ENCODE measurements at regions not wholly inside any gene's neighbourhood (a gene's known extent, or its start where the extent isn't known, plus 50 kb on each side); places are given as distances from the start of the nearest gene placed in this dataset.
"Not testable (repeated sequence)": the region's sequence is repeated elsewhere in the genome, so short reads cannot be mapped to it uniquely, and the experiment has no call there.

DNA sequence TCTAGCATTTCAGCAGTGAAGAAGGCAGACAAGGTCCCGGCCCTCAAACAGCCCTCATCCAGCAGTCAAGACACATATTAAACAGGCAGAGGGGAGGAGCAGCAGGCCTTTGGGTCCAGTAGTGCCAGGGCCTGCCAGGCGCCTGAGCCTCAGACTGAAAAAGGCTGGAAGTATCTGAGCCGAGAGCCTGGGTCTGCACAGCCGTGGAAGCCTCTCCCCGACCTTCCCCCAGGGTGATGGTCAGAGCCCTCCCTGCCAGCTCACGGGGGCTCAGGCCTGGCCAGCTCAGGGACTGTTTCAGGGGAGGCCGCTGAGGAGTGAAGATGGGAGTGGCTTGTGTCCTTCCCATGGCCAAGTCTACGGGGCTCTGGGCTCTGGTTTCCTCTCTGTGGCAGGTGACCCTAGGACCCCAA is 565.2 kb downstream of the PTPRU start:
- DNase-seq = no peak

DNA sequence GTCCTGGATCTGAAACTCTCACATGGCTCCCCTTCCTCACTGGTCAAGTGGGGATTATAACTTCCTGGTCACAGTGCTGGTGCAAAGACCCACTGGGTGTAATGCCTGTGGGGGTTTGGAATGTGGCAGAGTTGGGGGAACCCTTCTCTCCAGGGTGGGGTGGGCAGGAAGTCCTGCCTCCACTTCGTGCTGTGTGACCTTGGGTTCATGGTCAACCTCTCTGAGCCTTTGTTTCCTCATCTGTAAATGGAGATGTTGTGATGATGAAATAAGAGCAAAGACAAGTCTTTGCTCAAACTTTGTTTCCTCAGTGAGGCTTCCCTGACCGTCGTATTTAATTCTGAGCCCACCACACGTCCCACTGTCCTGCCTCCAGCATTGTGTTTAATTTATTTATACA is 564.7 kb downstream of the PTPRU start:
- DNase-seq = no peak

DNA sequence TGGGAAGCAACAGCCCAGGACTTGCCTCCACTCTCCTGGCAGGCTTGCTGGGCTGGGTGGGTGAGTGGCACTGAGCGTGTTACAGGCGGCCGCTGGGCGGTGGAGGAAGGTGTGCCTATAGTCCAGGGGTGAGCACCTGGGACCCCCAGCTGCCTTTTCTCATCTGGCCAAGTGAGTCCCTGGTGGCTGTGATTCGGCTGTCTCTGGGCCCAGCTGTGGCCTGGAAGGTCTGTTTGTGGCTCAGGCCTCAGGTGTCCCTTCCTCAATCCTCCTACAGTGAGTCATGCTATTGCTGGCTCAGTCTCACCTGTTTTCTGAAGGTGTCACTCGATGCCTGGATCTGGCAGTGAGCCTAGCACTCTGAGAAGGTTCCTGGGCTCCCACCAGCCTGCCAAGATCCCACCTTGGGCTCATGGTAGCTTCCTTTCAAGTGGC is 564.2 kb downstream of the PTPRU start:
- DNase-seq = no peak

DNA sequence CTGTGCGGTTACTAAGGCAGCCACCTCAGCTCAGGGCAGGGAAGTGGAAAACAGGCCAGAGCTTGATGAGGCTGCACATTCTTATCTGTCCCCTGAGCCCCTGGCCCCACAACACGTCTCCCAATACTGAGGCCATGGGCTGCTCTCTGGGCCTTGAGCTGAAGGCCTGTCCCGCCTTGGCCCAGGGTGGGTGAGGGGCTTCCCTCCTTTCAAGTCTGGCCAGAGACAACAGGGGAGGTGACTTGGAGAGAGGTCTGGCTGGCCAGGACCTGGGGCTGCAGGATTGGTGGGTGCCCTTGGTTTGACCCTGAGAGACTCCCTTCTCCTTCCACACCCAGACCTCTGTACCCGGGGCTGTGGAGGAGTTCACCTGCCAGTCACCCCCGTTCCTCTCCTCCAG is 563.8 kb downstream of the PTPRU start:
- no peak for DNase-seq

GRCh38 chr1:29798699-29799566 is 562.6 kb downstream of the PTPRU start:
- DNase-seq = no peak

- DNase-seq = not testable (repeated sequence)
Observed at GRCh38 chr1:29797125-29797524, 560.8 kb downstream of the PTPRU start.

- not testable (repeated sequence) for DNase-seq
Observed at GRCh38 chr1:29795965-29796364, 559.6 kb downstream of the PTPRU start.

DNA sequence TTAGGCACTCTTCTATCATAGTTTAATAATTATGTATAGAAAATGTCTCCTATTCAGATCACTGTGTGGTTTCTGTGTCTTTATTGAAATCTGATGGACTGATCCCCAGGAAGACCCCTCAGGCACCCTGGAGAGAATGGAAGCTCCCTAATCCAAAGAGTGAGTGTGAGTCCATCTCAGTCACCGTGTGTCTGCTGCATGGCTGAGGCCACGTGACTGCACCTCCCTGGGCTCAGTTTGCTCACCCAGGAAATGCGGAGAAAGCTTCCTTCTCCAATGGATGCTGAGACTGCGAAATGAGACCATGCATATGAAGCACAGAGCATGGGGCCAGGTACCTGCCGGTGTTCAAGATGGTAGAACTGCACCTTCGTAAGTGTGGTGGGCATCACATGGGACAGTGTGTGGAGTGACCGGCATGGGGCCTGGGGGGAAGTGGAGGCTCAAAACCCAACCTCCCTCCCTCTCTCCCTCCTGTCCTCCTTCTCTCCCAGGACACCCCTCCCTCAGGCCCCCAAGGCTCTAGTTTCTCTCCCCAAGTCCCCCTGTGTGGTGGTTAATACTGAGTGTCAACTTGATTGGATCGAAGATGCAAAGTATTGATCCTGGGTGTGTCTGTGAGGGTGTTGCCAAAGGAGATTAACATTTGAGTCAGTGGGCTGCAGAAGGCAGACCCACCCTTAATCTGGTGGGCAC is 557.5 kb downstream of the PTPRU start:
- DNase-seq = no peak

GRCh38 chr1:29793101-29793546 is 556.8 kb downstream of the PTPRU start:
- peak; percentile 89 for DNase-seq

DNA sequence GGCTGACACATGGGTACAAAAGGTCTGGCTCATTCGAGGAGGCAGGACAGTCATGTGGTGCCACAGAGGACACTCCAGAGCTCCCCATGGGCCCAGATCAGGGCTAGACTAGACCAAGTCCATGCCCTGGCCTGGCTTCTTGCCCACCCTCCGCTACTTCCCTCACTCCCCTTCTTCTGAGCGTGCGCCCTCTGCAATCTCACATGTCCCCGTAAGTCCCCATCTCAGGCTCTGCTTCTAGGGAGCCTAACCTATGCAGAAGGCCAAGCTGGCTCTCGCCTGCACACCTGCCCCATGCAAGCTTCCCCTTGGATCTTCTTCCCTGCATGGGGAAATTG is 553.6 kb downstream of the PTPRU start:
- DNase-seq = no peak

DNA sequence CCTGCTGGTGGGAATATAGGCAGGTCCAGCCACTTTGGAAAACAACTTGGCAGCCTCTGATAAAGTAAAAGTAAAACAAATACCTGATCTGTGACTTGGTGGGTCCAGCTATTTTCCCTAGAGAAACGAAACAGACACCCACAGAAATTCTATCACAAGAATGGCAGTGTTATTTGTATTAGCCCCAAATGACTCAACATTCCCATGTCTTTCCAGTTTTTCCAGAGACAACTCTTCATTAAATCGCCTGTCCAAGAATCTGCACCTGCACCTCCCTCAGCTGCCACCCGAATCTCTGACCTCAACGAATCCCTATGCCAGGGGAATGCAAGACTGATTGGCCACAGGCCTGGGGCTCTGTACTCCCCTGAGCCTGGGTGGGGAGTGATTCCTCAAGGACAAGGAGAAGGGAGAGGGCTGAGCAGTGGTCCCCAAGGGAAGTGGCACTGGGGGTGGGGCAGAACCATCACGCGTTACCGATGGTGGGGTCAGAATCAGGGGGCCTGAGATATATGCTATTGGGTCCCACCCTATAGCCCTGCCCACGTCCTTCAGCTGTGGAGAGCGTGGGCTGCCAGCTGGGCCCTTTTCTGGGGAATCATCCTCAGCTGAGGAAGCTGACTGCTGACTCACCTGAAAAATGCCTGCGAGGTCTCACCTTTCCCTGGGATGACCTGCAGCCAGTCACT is 553.0 kb downstream of the PTPRU start:
- no peak for DNase-seq

GRCh38 chr1:29786791-29787732 is 550.7 kb downstream of the PTPRU start:
- no peak for DNase-seq

- no peak for DNase-seq
Observed at GRCh38 chr1:29786195-29786594, 549.9 kb downstream of the PTPRU start.

DNA sequence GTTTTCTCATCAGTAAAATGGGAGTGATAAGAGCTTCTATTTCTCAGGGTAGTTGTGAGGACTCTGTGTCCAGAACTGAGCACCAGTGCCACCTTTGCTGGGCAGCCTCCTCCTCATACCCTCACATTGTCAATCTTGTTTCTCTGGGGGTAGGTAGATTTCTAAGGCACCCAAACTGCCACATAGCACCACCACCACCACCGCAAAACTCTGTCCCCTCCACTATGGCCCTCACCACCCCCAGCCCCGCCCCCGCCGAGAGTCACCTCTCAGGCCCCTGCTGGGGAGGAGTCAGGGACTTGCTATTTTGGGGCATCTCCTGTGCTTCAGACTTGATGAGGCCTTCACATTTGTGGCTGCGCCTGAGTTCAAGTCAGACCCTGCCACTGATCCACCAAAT is 549.2 kb downstream of the PTPRU start:
- no peak for DNase-seq

DNA sequence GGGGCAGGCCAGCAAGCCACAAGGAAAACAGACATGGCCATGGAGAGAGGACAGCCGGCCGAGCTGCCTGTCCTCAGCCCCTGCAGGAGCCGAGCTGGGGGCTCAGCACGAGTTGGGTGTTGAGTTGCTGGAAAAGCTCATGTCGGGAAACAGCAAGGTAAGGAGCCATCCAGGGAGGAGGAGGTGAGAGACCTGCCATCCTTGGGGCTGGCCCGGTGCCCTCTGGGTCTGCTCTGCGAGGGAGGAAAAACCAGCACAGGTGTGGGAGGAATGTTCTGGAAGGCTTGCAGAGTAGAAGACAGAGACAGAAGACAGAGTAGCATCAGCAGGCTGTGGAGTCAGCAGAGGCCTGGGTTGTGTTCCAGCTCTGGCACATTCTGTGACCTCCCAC is 548.8 kb downstream of the PTPRU start:
- DNase-seq = no peak

DNA sequence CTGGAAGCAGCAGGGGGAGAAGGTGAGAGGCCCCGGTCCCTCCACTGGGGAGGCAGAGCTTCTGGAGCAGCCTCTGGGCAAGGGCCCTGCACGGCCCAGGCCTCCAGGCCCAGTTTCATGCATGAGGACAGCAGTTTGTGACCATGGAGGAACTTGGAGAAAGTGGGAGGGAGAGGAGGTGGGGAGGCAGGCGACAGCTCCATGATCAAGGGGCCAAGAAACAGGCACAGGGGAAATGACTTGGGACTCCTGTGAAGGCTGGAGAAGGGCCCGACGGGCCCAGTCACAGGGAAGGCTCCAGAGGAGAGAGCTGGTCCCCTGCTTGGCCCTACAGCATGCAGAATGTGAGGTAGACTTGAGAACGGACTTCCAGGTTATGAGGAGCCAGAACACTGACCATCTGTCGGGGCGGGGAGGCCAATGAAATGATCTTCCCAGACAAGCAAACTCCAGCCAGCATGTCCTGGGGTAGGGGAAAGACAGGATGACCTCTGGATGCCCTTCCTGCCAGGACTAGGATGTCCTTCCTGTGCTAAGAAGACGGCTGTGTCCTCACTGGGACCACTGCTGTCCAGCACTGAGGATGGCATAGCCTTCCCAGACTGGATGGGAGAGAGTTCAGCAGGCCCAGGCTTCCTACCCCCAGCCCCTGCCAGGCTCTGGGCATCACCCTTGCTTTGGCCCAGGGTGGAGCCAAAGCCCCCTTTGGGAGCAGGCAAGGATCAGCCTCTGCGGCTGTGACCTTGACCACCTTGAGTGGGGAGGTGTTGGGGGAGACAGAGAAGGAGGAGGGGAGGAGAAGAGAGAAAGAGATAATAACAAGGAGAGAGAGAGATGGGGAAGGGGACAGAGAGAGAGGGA is 548.2 kb downstream of the PTPRU start:
- DNase-seq = no peak

DNA sequence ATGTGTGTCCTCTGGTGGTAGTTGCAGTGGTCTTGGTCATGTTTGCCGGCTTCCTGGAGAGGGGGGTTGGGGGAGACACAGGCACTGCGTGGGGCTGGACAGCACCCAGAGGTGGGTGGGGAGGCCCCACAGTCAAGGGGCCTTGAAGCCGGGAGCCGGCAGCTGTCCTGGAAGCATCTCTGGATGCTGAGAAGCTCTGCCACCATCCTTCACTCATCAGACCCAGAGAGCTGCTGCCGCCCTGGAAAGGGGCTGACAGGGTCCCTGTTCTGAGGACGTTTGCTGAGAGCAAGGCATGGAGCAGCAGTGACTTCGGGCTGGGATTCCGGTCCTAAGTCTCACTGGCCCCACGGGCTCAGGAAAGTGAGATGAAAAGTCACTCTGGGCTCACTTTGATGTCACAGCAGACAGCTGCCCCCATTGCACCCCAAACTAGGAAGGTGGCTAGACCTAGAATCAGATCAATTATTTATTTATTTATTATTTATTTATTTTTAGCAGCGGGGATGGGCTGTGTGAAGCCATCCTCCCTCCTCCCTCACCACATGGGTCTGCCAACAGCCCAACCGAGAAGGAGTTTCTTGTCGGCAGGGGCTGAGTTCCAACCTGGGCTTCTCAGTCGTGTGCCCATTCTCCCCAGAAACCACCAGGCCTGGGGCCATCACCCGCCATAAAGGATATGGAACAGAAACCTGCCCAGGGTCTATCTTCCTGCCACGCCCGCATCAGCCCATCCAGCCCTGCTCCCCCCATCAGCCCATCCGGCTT is 547.4 kb downstream of the PTPRU start:
- no peak for DNase-seq

DNA sequence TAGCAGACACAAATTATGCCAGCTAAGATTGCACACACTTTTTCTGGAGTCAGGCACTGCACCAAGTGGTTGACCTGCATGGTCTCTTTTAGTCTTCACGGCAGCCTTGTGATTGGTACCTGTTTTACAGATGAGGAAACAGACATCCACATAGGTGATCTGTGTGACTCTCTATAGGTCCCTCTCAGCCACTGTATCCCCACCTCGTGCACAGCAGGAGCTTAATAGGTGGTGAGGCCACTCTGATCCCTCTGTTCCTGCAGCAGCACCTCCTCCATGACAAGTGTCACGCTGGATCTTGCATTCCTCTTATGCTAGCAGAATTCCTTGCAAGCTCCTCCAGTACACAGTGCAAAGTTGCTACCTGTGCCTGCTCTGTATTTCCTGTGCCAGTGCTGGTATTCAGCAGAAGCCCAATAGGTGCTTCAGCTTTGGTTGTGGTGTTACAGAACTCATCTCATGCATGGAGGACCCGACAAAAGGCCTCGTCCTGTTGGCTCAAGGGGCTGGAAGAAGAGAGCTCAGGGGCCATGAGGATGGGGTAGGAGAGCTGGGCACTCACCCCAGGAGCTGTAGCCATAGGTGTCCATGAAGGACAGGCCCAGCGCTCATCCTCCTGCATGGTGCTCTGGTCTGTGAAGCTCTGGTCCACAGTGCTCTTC is 546.7 kb downstream of the PTPRU start:
- no peak for DNase-seq

- no peak for DNase-seq
Observed at GRCh38 chr1:29779146-29779545, 542.8 kb downstream of the PTPRU start.

DNA sequence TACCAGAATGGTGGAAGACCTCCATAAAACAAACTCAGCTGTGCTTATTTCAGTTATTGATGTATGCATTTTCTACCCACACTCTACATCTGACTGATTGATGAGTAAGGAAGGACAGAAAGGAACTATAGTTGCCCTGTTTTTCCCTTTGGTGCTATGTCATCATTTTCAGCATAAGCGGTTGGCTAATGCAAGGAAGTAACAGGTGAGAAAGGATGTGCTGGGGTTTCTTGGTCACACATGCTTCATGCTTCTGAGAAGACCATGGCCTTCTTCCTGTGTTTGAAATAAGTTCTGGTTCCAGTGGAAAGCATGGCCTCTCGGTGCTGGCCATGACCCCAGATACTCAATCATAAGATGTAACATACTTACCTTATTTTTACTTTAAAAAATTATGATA is 541.2 kb downstream of the PTPRU start:
- DNase-seq = no peak

Data from hematopoietic multipotent progenitor cell treated with erythropoietin and hydrocortisone succinate and interleukin-3 and kit ligand, for 4 days (in vitro differentiated cells).